K562 (cell line): ENCODE measurements at regions not wholly inside any gene's neighbourhood (a gene's known extent, or its start where the extent isn't known, plus 50 kb on each side); places are given as distances from the start of the nearest gene placed in this dataset.

Experiments used
- ATAC-seq: fragments of 200-7000 bp; cut with Tn5 transposase; 3 replicates; pipeline ENCODE4 v1.9.1; 2020; ENCODE audit warnings: moderate library complexity
- BruUV-seq: library from RNA; stranded (reverse); fragments of 400-500 nt; replicated peaks from 2 replicates; lab custom pipeline; 2021; lab: Mats Ljungman, UMichigan
- CTCF ChIA-PET: fragments of 300-600 bp; formaldehyde crosslinking; extraction: SDS; loops from one replicate; lab custom pipeline; 2021; ENCODE audit warnings: low intra/inter-chr PET ratio; lab: Yijun Ruan, JAX
- POLR2A ChIA-PET: fragments of 300-600, 350-650 bp; sonication (Branson Sonifier 250); formaldehyde crosslinking; extraction: SDS; loops from one replicate; lab custom pipeline; 2021; ENCODE audit warnings: antibody characterized with exemption, inconsistent platforms; lab: Yijun Ruan, JAX
- DNase-seq, 4 experiments: peaks; one replicate each; pipeline versions ENCODE4 v3.0.0 to v3.0.0-alpha.2; 2011 to 2018; ENCODE audit warnings: low spot score in 3 of 4, mixed read lengths in 3 of 4; ENCODE audit errors: extremely low read depth in 1 of 4
- FAIRE-seq: peaks from 2 replicates; lab custom pipeline; 2011; peaks lifted over from hg19 to GRCh38; lab: Jason Lieb, UNC
- H2AFZ ChIP-seq: 2 replicates; pipeline ENCODE4 v1.6.0; 2011; ENCODE audit warnings: low read depth, low read length, control low read depth, inconsistent platforms
- H3K27ac ChIP-seq: fragments of 200-600 bp; 3 replicates; pipeline ENCODE4 v1.8.0; 2011; ENCODE audit warnings: low read depth, mild to moderate bottlenecking, control low read depth, inconsistent platforms, low read length, moderate library complexity, mixed read lengths; ENCODE audit errors: extremely low read depth
- H3K27me3 ChIP-seq, 2 experiments: fragments of 300-600 bp in 1 of 2; 2 replicates in 1 of 2; 3 replicates in 1 of 2; pipeline versions ENCODE4 v1.6.0 to v1.8.0; 2011; ENCODE audit warnings: inconsistent platforms in 2 of 2, low read length in 2 of 2, mild to moderate bottlenecking in 1 of 2, mixed read lengths in 1 of 2, moderate library complexity in 1 of 2; ENCODE audit not compliant: control insufficient read depth in 2 of 2, insufficient read depth in 2 of 2
- H3K36me3 ChIP-seq: fragments of 300-600 bp; 3 replicates; pipeline ENCODE4 v1.8.0; 2011; ENCODE audit warnings: mild to moderate bottlenecking, low read length, inconsistent platforms; ENCODE audit not compliant: control insufficient read depth, insufficient read depth
- H3K4me1 ChIP-seq, 2 experiments: fragments of 200-600 bp in 1 of 2; replicated peaks in 1 of 2; 2 replicates in 1 of 2; 3 replicates in 1 of 2; pipeline versions ENCODE4 v1.5.1 to v1.8.0; 2011; ENCODE audit warnings: inconsistent platforms in 2 of 2, low read length in 2 of 2, mild to moderate bottlenecking in 1 of 2, mixed read lengths in 1 of 2, moderate library complexity in 1 of 2; ENCODE audit not compliant: control insufficient read depth in 2 of 2, insufficient read depth in 2 of 2
- H3K4me2 ChIP-seq: 2 replicates; pipeline ENCODE4 v1.6.1; 2011; ENCODE audit warnings: low read length, control low read depth, inconsistent platforms, mixed read lengths; ENCODE audit not compliant: insufficient read depth
- H3K4me3 ChIP-seq: fragments of 200-600 bp; sonication (generic), shearing (Covaris generic); 2 replicates; pipeline ENCODE4 v1.5.1; 2016; ENCODE audit warnings: control low read depth, inconsistent platforms
- H3K79me2 ChIP-seq: fragments of 200-600 bp; 3 replicates; pipeline ENCODE4 v1.8.0; 2011; ENCODE audit warnings: low read length, inconsistent platforms; ENCODE audit not compliant: control insufficient read depth, insufficient read depth
- H3K9ac ChIP-seq, 2 experiments: 2 replicates each; pipeline versions ENCODE4 v1.6.0 to v1.6.1; 2011; ENCODE audit warnings: low read depth in 2 of 2, low read length in 2 of 2, control low read depth in 1 of 2, inconsistent platforms in 1 of 2, mild to moderate bottlenecking in 1 of 2, mixed read lengths in 1 of 2; ENCODE audit not compliant: insufficient read depth in 1 of 2
- H3K9me1 ChIP-seq: one replicate; pipeline ENCODE4 v1.6.0; 2011; ENCODE audit warnings: inconsistent platforms, mild to moderate bottlenecking, low read length, moderate library complexity; ENCODE audit not compliant: control insufficient read depth, insufficient read depth
- H3K9me3 ChIP-seq: replicated peaks from 2 replicates; pipeline ENCODE4 v1.5.1; 2011; ENCODE audit warnings: low read depth, low read length, inconsistent platforms; ENCODE audit not compliant: control insufficient read depth, insufficient read depth
- H4K20me1 ChIP-seq: replicated peaks from 2 replicates; pipeline ENCODE4 v1.6.1; 2011; ENCODE audit warnings: low read length, inconsistent platforms, mixed read lengths; ENCODE audit not compliant: control insufficient read depth, insufficient read depth
- CUX1 ChIP-seq: fragments of 200-800 bp; sonication (Bioruptor generic); IDR thresholded peaks from 2 replicates; pipeline ENCODE4 v1.6.1; 2016; ENCODE audit warnings: missing genetic modification characterization, missing compliant biosample characterization
- HDGF ChIP-seq: fragments of 450-650 bp; IDR thresholded peaks from 2 replicates; pipeline ENCODE4 v1.6.1; 2016
- MAX ChIP-seq: sonication (generic); formaldehyde crosslinking; IDR thresholded peaks from 2 replicates; pipeline ENCODE4 v1.9.0; 2022; ENCODE audit warnings: mild to moderate bottlenecking, missing genetic modification reagents
- RCOR1 ChIP-seq, 2 experiments: IDR thresholded peaks; 2 replicates each; pipeline ENCODE4 v1.6.1; 2012; ENCODE audit warnings: low read depth in 2 of 2, low read length in 2 of 2, borderline replicate concordance in 1 of 2, improper control_type of control experiment in 1 of 2
- RFX5 ChIP-seq: IDR thresholded peaks from 2 replicates; pipeline ENCODE4 v1.6.1; 2011; ENCODE audit warnings: low read depth, mild to moderate bottlenecking, improper control_type of control experiment, low read length
- SNRNP70 ChIP-seq: fragments of 200-400 bp; formaldehyde crosslinking; optimal IDR thresholded peaks from 2 replicates; pipeline ENCODE3; 2017; ENCODE audit warnings: low read depth, low read length
- USF2 ChIP-seq: sonication (generic); formaldehyde crosslinking; IDR thresholded peaks from 2 replicates; pipeline ENCODE4 v1.5.0; 2020; ENCODE audit warnings: missing genetic modification reagents
- ZNF165 ChIP-seq: fragments of 250-450 bp; sonication (Bioruptor Pico); IDR thresholded peaks from 2 replicates; pipeline ENCODE4 v1.4.0; 2020; ENCODE audit warnings: borderline replicate concordance
- WGBS: fragments of 100-300 bp; shearing (Covaris generic); methylation state at CpG from one replicate; pipeline ENCODE4 v1.1.6; 2016; ENCODE audit warnings: low coverage, mixed read lengths; ENCODE audit not compliant: insufficient coverage; ENCODE audit errors: missing lambda C conversion rate; 5-methylcytosine and 5-hydroxymethylcytosine counted together
- in situ Hi-C: fragments of 300-500 bp; cut with MboI; formaldehyde crosslinking; loops from 4 replicates; pipeline ENCODE4 v1.15.0; 2018; ENCODE audit warnings: inconsistent platforms, mixed read lengths
- intact Hi-C: fragments of 100-400 bp; cut with micrococcal nuclease; formaldehyde crosslinking; loops from 2 replicates; pipeline ENCODE4 v1.14.2; 2022

- H3K79me2 ChIP-seq, result no peaks in the 10 kb centered on the region
- TF ChIP-seq CUX1 (CRISPR knock-in tag) (no peak), SNRNP70 (no peak), MAX (CRISPR knock-in tag) (no peak), RFX5 (no peak), ZNF165 (no peak), USF2 (CRISPR knock-in tag) (no peak), HDGF (no peak), RCOR1 (IDR thresholded peaks at IDR 0.05; ENCODE audit: borderline replicate concordance in 1 of 2, low read depth in 2 of 2, low read length in 2 of 2) (no peak)
- BruUV-seq, result no TSS peak
- H2AFZ ChIP-seq, result no peak overlapping the region
- no peak for DNase-seq
- no peaks in the 10 kb centered on the region; the same call in 1 of the 2 replicates for H3K9me3 ChIP-seq
- no peak overlapping the region for H3K4me2 ChIP-seq
- WGBS, result 4% methylated on average over 11 of the region's 11 CpGs
- FAIRE-seq, result no peak
- in situ Hi-C loops, result no loop called here
- CTCF ChIA-PET, result interaction anchor here (0.7 kb wide), 1 partner anchor 36 kb away, joined by 4 read pairs; no protein-coding TSS in a partner anchor
- no peak overlapping the region for H3K9ac ChIP-seq
- intact Hi-C loops, result no loop called here
- no peaks in the 10 kb centered on the region for H3K36me3 ChIP-seq
- peaks cover 14% of the 10 kb centered on the region for H4K20me1 ChIP-seq
- peaks cover 53 to 84% of the 10 kb centered on the region in 2 experiments for H3K27me3 ChIP-seq
- H3K4me1 ChIP-seq, result peaks cover 0 to 31% of the 10 kb centered on the region in 2 experiments; a peak in 2 of 5 replicates
- no peak overlapping the region for H3K4me3 ChIP-seq
- no peaks in the 10 kb centered on the region for H3K9me1 ChIP-seq
- ATAC-seq, result no peak
- H3K27ac ChIP-seq, result no peak overlapping the region
- POLR2A ChIA-PET, result interaction anchor here (2.7 kb wide), 1 partner anchor 11 kb away, joined by 11 read pairs; no protein-coding TSS in a partner anchor
Measured at GRCh38 chr7:85883-86515, 106.4 kb upstream of the FAM20C start.
